ENCODE measurements at regions not wholly inside any gene's neighbourhood (a gene's known extent, or its start where the extent isn't known, plus 50 kb on each side); places are given as distances from the start of the nearest gene placed in this dataset.
A peak's percentile ranks its signal among the peaks of the same experiment; 100 is the strongest.

DNA sequence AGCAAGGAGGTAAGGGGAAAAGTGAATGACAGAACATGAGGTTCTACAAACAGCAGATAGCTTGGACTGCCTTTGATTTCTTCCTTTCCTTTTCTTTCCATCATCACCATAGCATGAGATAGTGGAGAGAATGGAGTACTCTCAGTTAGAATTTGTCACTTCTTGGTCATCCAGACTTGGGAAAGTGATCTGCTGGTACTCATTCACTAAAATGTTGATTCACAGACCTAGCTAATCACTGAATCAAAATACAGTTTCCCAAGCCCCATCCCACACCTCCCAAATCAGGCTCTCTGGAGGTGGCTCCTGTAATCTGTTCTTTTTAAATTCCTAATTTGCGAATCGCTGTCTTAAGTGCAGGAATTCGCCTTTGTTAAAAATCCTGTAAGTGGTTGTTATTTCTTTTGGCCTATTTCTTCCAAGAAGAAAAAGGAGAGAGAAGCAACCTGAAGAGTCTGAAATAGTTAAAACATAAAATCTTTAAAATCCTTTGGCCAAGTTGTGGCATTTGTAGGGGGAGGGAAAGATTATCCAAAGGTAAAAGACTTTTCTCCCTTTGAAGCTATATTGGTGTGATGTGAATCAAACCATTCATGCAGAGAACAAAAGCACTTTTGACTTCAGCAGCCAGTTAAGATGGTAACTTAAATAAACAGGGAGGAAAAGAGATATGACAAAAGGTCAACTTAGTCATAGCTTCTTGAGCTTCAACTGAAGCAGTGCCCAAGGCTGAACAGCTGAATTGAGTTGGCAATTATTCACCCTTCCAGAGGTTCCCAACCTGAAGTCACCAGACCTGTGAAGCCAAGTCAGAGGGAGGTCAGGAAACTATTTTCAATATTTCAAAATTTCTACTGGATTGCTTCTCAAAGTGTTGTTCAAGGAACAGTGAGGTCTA is 255.1 kb upstream of the KRR1 start (continued):
- TF ChIP-seq, protein P1, sequence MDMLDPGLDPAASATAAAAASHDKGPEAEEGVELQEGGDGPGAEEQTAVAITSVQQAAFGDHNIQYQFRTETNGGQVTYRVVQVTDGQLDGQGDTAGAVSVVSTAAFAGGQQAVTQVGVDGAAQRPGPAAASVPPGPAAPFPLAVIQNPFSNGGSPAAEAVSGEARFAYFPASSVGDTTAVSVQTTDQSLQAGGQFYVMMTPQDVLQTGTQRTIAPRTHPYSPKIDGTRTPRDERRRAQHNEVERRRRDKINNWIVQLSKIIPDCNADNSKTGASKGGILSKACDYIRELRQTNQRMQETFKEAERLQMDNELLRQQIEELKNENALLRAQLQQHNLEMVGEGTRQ (IDR thresholded peaks at IDR 0.05; ENCODE audit: borderline replicate concordance, low read depth, low read length): no peak
- TF ChIP-seq, protein P2, sequence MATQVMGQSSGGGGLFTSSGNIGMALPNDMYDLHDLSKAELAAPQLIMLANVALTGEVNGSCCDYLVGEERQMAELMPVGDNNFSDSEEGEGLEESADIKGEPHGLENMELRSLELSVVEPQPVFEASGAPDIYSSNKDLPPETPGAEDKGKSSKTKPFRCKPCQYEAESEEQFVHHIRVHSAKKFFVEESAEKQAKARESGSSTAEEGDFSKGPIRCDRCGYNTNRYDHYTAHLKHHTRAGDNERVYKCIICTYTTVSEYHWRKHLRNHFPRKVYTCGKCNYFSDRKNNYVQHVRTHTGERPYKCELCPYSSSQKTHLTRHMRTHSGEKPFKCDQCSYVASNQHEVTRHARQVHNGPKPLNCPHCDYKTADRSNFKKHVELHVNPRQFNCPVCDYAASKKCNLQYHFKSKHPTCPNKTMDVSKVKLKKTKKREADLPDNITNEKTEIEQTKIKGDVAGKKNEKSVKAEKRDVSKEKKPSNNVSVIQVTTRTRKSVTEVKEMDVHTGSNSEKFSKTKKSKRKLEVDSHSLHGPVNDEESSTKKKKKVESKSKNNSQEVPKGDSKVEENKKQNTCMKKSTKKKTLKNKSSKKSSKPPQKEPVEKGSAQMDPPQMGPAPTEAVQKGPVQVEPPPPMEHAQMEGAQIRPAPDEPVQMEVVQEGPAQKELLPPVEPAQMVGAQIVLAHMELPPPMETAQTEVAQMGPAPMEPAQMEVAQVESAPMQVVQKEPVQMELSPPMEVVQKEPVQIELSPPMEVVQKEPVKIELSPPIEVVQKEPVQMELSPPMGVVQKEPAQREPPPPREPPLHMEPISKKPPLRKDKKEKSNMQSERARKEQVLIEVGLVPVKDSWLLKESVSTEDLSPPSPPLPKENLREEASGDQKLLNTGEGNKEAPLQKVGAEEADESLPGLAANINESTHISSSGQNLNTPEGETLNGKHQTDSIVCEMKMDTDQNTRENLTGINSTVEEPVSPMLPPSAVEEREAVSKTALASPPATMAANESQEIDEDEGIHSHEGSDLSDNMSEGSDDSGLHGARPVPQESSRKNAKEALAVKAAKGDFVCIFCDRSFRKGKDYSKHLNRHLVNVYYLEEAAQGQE (IDR thresholded peaks at IDR 0.05; ENCODE audit: low read depth, low read length): no peak
- no peak for TF ChIP-seq RCOR1 (IDR thresholded peaks at IDR 0.05; ENCODE audit: low read length)
- TF ChIP-seq, protein P3, sequence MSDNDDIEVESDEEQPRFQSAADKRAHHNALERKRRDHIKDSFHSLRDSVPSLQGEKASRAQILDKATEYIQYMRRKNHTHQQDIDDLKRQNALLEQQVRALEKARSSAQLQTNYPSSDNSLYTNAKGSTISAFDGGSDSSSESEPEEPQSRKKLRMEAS (IDR thresholded peaks at IDR 0.05; ENCODE audit: low read depth): no peak
- peak in 1 of 2 experiments; percentile 47; a peak in 1 of 4 replicates for TF ChIP-seq EP300 (IDR thresholded peaks at IDR 0.05; ENCODE audit: borderline replicate concordance in 1 of 2, low read depth in 1 of 2, low read length in 1 of 2)
- no peak for TF ChIP-seq POLR2AphosphoS5 (IDR thresholded peaks at IDR 0.05; ENCODE audit: low read depth, low read length)

DNA sequence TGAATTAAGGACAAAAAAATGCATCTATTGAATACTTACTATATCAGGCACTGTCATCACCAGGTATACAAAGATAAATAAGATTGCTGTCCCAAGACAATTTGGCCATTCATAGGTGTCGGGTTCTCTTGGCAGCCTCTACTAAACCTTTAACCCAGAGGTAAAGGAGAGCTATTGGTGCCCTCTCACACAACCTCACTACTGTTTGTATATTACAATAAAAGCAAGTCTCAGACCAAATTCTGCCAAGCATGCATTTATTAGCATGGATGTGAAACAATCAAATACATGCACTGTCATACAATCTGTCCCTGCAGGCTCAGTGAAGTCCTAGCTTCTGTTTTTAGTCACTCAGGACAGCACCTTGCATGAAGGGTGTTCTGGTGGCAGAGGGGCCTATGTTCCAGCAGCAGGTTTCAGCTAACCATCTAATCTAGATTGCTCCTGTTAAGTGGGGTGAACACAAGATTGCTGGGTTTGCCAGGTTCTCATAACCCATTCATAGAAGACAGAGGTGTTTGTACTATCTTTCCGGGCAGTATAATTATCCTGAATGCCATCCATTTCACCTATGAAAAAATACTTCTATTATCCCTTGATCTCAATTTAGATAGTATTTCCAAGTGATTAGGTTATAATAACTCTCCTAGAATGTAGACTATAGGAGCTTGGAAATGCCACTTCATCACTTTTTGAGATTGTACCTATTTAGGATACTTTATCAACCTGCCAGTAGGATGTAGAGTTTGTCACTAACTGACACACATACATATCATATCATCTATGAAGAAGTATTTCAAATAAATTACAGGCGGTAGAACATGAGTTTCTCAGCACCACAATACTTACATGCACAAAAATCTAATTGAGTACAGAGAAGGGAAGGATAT is 254.0 kb upstream of the KRR1 start:
- Histone ChIP-seq H3K36me3 (replicated peaks in 1 of 2; ENCODE audit: control insufficient read depth in 1 of 2, insufficient read depth in 2 of 2, low read length in 1 of 2) (no peaks in the 10 kb centered on the region), H3K9me2 (no peaks in the 10 kb centered on the region), H3K4me3 (ENCODE audit: low read depth in 2 of 2, low read length in 1 of 2) (no peak overlapping the region), H2AFZ (ENCODE audit: low read depth) (peak overlapping the region; percentile 35; the same call in 1 of the 2 replicates), H3K9me3 (no peaks in the 10 kb centered on the region), H3K4me1 (ENCODE audit: control insufficient read depth in 1 of 2, insufficient read depth in 2 of 2, low read depth in 1 of 2, low read length in 1 of 2) (peaks cover 2 to 13% of the 10 kb centered on the region in 2 experiments; a peak in 2 of 4 replicates), H3K27me3 (ENCODE audit: insufficient read depth) (no peaks in the 10 kb centered on the region), H3K4me2 (no peak overlapping the region), H3K27ac (ENCODE audit: low read depth in 2 of 2, low read length in 1 of 2) (peak overlapping the region in 1 of 2 experiments; percentile 51; a peak in 2 of 4 replicates), H3K9ac (no peak overlapping the region), H3K79me2 (ENCODE audit: insufficient read depth) (no peaks in the 10 kb centered on the region), H4K20me1 (ENCODE audit: insufficient read depth) (no peaks in the 10 kb centered on the region), H3F3A (replicated peaks; ENCODE audit: insufficient read depth) (peaks cover 17% of the 10 kb centered on the region)
- POLR2A ChIA-PET: no interaction called here
- 93% methylated on average over 3 of the region's 3 CpGs for WGBS (ENCODE audit: low lambda C conversion rate)
- DNase-seq: no peak
- CTCF ChIA-PET: interaction anchor here (0.6 to 1.5 kb wide), 4 partner anchors 11 to 461 kb away, joined by 3 to 4 read pairs (median 3); no protein-coding TSS in a partner anchor
- TF ChIP-seq RXRA (IDR thresholded peaks at IDR 0.05; ENCODE audit: borderline replicate concordance, low read depth) (no peak), TAF1 (IDR thresholded peaks at IDR 0.05; ENCODE audit: borderline replicate concordance, low read depth, low read length) (no peak)
